Neural cell (in vitro differentiated cells): ENCODE measurements at regions not wholly inside any gene's neighbourhood (a gene's known extent, or its start where the extent isn't known, plus 50 kb on each side); places are given as distances from the start of the nearest gene placed in this dataset.

Source experiments
- H2AFZ ChIP-seq: fragments of 200-600, 300-800 bp; sonication (generic), shearing (Covaris generic); 2 replicates; pipeline ENCODE4 v1.6.0; 2014; ENCODE audit warnings: low read depth, mild to moderate bottlenecking, antibody characterized with exemption, low read length, moderate library complexity
- H3F3A ChIP-seq: fragments of 200-600 bp; shearing (Covaris generic); 2 replicates; pipeline ENCODE4 v1.6.1; 2016; ENCODE audit warnings: mild to moderate bottlenecking, moderate library complexity, mixed read lengths, antibody characterized with exemption, low read length; ENCODE audit not compliant: insufficient read depth, poor library complexity, severe bottlenecking
- H3K27ac ChIP-seq: fragments of 200-600, 300-800 bp; sonication (generic), shearing (Covaris generic); 2 replicates; pipeline ENCODE4 v1.5.1; 2014; ENCODE audit warnings: mild to moderate bottlenecking, low read length, moderate library complexity
- H3K27me3 ChIP-seq: fragments of 300-800, 200-600 bp; sonication (generic), shearing (Covaris generic); 2 replicates; pipeline ENCODE4 v1.6.0; 2014; ENCODE audit warnings: mild to moderate bottlenecking, low read depth, low read length, moderate library complexity; ENCODE audit not compliant: insufficient read depth
- H3K36me3 ChIP-seq: fragments of 300-800, 200-600 bp; sonication (generic), shearing (Covaris generic); 2 replicates; pipeline ENCODE4 v1.5.1; 2014; ENCODE audit warnings: mild to moderate bottlenecking, antibody characterized with exemption, low read length, moderate library complexity; ENCODE audit not compliant: insufficient read depth
- H3K4me2 ChIP-seq: fragments of 300-800, 200-600 bp; sonication (generic), shearing (Covaris generic); 2 replicates; pipeline ENCODE4 v1.6.0; 2014; ENCODE audit warnings: mild to moderate bottlenecking, low read length
- H3K4me3 ChIP-seq: fragments of 300-800, 200-600 bp; sonication (generic), shearing (Covaris generic); 2 replicates; pipeline ENCODE4 v1.5.1; 2014; ENCODE audit warnings: mild to moderate bottlenecking, low read length, moderate library complexity
- H3K79me2 ChIP-seq: fragments of 200-600 bp; shearing (Covaris generic); replicated peaks from 2 replicates; pipeline ENCODE4 v1.6.0; 2014; ENCODE audit warnings: mild to moderate bottlenecking, low read length, moderate library complexity; ENCODE audit not compliant: insufficient read depth
- H3K9ac ChIP-seq: fragments of 300-800, 200-600 bp; sonication (generic), shearing (Covaris generic); 2 replicates; pipeline ENCODE4 v1.6.1; 2016; ENCODE audit warnings: mild to moderate bottlenecking, low read length, mixed read lengths
- H3K9me2 ChIP-seq: fragments of 200-600 bp; shearing (Covaris generic); 2 replicates; pipeline ENCODE4 v1.6.1; 2016; ENCODE audit warnings: mild to moderate bottlenecking, low read length, mixed read lengths; ENCODE audit not compliant: insufficient read depth
- H3K9me3 ChIP-seq: fragments of 200-600, 300-800 bp; sonication (generic), shearing (Covaris generic); 2 replicates; pipeline ENCODE4 v1.6.1; 2016; ENCODE audit warnings: mild to moderate bottlenecking, mixed run types, low read length, moderate library complexity, mixed read lengths
- H4K20me1 ChIP-seq: fragments of 200-600 bp; shearing (Covaris generic); 2 replicates; pipeline ENCODE4 v1.6.1; 2016; ENCODE audit warnings: mild to moderate bottlenecking, mixed run types; ENCODE audit not compliant: insufficient read depth
- CTCF ChIP-seq: fragments of 450-650 bp; IDR thresholded peaks from 2 replicates; pipeline ENCODE4 v1.5.1; 2014; ENCODE audit warnings: antibody characterized with exemption, mild to moderate bottlenecking, moderate library complexity; ENCODE audit not compliant: poor library complexity, severe bottlenecking
- EP300 ChIP-seq: fragments of 450-650 bp; conservative IDR thresholded peaks from 2 replicates; pipeline ENCODE4 v1.6.1; 2014; ENCODE audit warnings: antibody characterized with exemption, mild to moderate bottlenecking, moderate library complexity; ENCODE audit not compliant: poor library complexity, severe bottlenecking
- EZH2 ChIP-seq: fragments of 200-600, 300-800 bp; shearing (Covaris generic), sonication (generic); IDR thresholded peaks from 2 replicates; pipeline ENCODE4 v1.6.1; 2014; ENCODE audit warnings: antibody characterized with exemption, low read length, borderline replicate concordance, mild to moderate bottlenecking; ENCODE audit not compliant: insufficient read depth, poor library complexity, severe bottlenecking
- MXI1 ChIP-seq: fragments of 450-650 bp; conservative IDR thresholded peaks from 2 replicates; pipeline ENCODE4 v1.6.1; 2014; ENCODE audit warnings: antibody characterized with exemption, mild to moderate bottlenecking; ENCODE audit not compliant: poor library complexity, severe bottlenecking
- POLR2AphosphoS5 ChIP-seq: IDR thresholded peaks from 2 replicates; pipeline ENCODE4 v1.6.1; 2012
- RAD21 ChIP-seq: fragments of 450-650 bp; conservative IDR thresholded peaks from 2 replicates; pipeline ENCODE4 v1.6.1; 2014; ENCODE audit warnings: antibody characterized with exemption, mild to moderate bottlenecking, moderate library complexity
- REST ChIP-seq: IDR thresholded peaks from 2 replicates; pipeline ENCODE4 v1.6.1; 2012; ENCODE audit warnings: borderline replicate concordance
- SMC3 ChIP-seq: fragments of 450-650 bp; conservative IDR thresholded peaks from 2 replicates; pipeline ENCODE4 v1.6.1; 2014; ENCODE audit warnings: antibody characterized with exemption, mild to moderate bottlenecking, moderate library complexity; ENCODE audit not compliant: poor library complexity
- TAF1 ChIP-seq: IDR thresholded peaks from 2 replicates; pipeline ENCODE4 v1.6.1; 2012; ENCODE audit warnings: low read depth

- Histone ChIP-seq H3K36me3 (no peaks in the 10 kb centered on the region), H4K20me1 (no peaks in the 10 kb centered on the region), H2AFZ (no peak overlapping the region), H3K9me3 (no peaks in the 10 kb centered on the region), H3K27me3 (no peaks in the 10 kb centered on the region), H3K27ac (no peak overlapping the region), H3F3A (no peaks in the 10 kb centered on the region), H3K4me2 (no peak overlapping the region), H3K79me2 (no peaks in the 10 kb centered on the region), H3K9ac (no peak overlapping the region), H3K9me2 (no peaks in the 10 kb centered on the region), H3K4me3 (no peak overlapping the region)
- no peak for TF ChIP-seq MXI1
- TF ChIP-seq REST: no peak
- no peak for TF ChIP-seq RAD21
- no peak for TF ChIP-seq TAF1
- TF ChIP-seq EZH2: no peak
- no peak for TF ChIP-seq SMC3
- TF ChIP-seq CTCF: no peak
- no peak for TF ChIP-seq EP300
- TF ChIP-seq POLR2AphosphoS5: no peak
Observed at GRCh38 chr20:7792150-7792869, 147.9 kb downstream of the HAO1 start.

GRCh38 chr20:7798176-7798575, 142.1 kb downstream of the HAO1 start:
- H3K9ac ChIP-seq: no peak overlapping the region
- H3K27me3 ChIP-seq: no peaks in the 10 kb centered on the region
- H3K9me2 ChIP-seq: no peaks in the 10 kb centered on the region
- no peak overlapping the region for H3K27ac ChIP-seq
- no peaks in the 10 kb centered on the region for H4K20me1 ChIP-seq
- H3K79me2 ChIP-seq: no peaks in the 10 kb centered on the region
- no peaks in the 10 kb centered on the region for H3K36me3 ChIP-seq
- H3K4me2 ChIP-seq: no peak overlapping the region
- TF ChIP-seq SMC3 (no peak), REST (no peak), RAD21 (no peak), TAF1 (no peak), POLR2AphosphoS5 (no peak), CTCF (no peak), EZH2 (no peak), MXI1 (no peak), EP300 (no peak)
- H3K4me3 ChIP-seq: no peak overlapping the region
- no peaks in the 10 kb centered on the region for H3F3A ChIP-seq
- no peaks in the 10 kb centered on the region for H3K9me3 ChIP-seq
- no peak overlapping the region for H2AFZ ChIP-seq
